AG04450 (cell line): ENCODE measurements at regions not wholly inside any gene's neighbourhood (a gene's known extent, or its start where the extent isn't known, plus 50 kb on each side); places are given as distances from the start of the nearest gene placed in this dataset.

Experiments used
- CTCF ChIA-PET: fragments of 300-600, 350-600 bp; formaldehyde crosslinking; extraction: SDS; loops from one replicate; lab custom pipeline; 2022; ENCODE audit warnings: antibody characterized with exemption, inconsistent platforms; lab: Charles Lee
- POLR2A ChIA-PET: fragments of 350-600 bp; formaldehyde crosslinking; extraction: SDS; loops from one replicate; lab custom pipeline; 2021; ENCODE audit warnings: antibody characterized with exemption, inconsistent platforms; lab: Yijun Ruan, JAX
- DNase-seq: peaks from one replicate; pipeline ENCODE4 v3.0.0-alpha.2; 2011; ENCODE audit warnings: low read depth, low spot score
- H3K27ac ChIP-seq: one replicate; pipeline ENCODE4 v1.5.1; 2012; ENCODE audit warnings: low read depth, low read length, control low read depth
- H3K27me3 ChIP-seq: one replicate; pipeline ENCODE4 v1.6.0; 2012; ENCODE audit warnings: low read length; ENCODE audit not compliant: control insufficient read depth, insufficient read depth
- H3K4me3 ChIP-seq: 2 replicates; pipeline ENCODE4 v1.5.1; 2011; ENCODE audit warnings: mild to moderate bottlenecking, low read depth, low read length, control low read depth
- H3K9me3 ChIP-seq: 2 replicates; pipeline ENCODE4 v1.5.1; 2012; ENCODE audit warnings: low read length; ENCODE audit not compliant: control insufficient read depth, insufficient read depth
- TF ChIP-seq, protein P1 (sequence below): IDR thresholded peaks from 2 replicates; pipeline ENCODE4 v1.5.1; 2011; ENCODE audit warnings: low read depth, low read length, control low read depth, inconsistent platforms

DNA sequence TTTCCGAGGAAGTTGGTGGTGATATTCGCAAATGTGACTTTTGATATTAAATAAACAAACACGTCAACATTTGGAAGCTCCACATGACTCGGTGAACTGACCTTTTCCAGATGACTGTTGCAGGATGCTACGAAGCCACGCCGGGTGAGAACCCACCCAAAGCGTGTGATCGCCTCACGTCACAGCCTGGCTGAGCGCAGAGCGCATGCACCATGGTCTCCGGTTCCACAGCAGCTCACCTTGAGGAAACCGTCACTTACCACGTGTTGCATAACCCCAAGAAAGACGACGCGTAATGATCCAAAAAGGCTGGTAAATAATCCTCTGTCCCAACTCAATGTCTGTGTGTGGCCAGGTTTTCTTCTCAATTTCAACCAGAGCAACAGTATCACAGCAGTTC lies 64.5 kb upstream of the CTDP1 start:
- ChIA-PET CTCF (interaction anchor here (0.9 to 1.0 kb wide), 2 partner anchors 233 to 235 kb away, joined by 3 read pairs; no protein-coding TSS in a partner anchor), POLR2A (interaction anchor here (0.6 kb wide), 1 partner anchor 8 kb away, joined by 4 read pairs; no protein-coding TSS in a partner anchor)
- Histone ChIP-seq H3K27me3 (peaks cover 4% of the 10 kb centered on the region), H3K4me3 (no peak overlapping the region), H3K27ac (no peak overlapping the region), H3K9me3 (peaks cover 8% of the 10 kb centered on the region; the same call in 1 of the 2 replicates)
- TF ChIP-seq, protein P1, sequence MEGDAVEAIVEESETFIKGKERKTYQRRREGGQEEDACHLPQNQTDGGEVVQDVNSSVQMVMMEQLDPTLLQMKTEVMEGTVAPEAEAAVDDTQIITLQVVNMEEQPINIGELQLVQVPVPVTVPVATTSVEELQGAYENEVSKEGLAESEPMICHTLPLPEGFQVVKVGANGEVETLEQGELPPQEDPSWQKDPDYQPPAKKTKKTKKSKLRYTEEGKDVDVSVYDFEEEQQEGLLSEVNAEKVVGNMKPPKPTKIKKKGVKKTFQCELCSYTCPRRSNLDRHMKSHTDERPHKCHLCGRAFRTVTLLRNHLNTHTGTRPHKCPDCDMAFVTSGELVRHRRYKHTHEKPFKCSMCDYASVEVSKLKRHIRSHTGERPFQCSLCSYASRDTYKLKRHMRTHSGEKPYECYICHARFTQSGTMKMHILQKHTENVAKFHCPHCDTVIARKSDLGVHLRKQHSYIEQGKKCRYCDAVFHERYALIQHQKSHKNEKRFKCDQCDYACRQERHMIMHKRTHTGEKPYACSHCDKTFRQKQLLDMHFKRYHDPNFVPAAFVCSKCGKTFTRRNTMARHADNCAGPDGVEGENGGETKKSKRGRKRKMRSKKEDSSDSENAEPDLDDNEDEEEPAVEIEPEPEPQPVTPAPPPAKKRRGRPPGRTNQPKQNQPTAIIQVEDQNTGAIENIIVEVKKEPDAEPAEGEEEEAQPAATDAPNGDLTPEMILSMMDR = no peak
- no peak for DNase-seq

DNA sequence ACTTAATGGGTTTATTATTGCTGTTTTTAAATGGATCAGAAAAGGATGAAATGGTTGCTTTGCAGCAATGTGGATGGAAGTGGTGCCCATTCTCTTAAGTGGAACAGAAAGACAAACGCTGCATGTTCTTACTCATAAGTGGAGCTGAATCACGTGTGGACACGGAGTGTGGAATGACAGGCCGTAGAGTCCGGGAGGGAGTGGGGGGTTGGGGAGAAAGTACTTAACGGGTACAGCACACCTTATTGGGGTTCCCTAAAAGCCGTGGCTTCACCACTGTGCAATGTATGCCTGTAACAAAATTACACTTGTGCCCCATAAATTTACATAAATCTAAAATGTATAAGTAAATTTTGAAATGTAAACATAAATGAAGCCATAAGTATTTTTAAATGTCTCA lies 64.0 kb upstream of the CTDP1 start:
- DNase-seq = no peak
- Histone ChIP-seq H3K9me3 (peaks cover 8% of the 10 kb centered on the region; the same call in 1 of the 2 replicates), H3K27me3 (peaks cover 4% of the 10 kb centered on the region), H3K4me3 (no peak overlapping the region), H3K27ac (no peak overlapping the region)
- ChIA-PET CTCF (no interaction called here), POLR2A (no interaction called here)
- TF ChIP-seq, protein P1 = no peak

DNA sequence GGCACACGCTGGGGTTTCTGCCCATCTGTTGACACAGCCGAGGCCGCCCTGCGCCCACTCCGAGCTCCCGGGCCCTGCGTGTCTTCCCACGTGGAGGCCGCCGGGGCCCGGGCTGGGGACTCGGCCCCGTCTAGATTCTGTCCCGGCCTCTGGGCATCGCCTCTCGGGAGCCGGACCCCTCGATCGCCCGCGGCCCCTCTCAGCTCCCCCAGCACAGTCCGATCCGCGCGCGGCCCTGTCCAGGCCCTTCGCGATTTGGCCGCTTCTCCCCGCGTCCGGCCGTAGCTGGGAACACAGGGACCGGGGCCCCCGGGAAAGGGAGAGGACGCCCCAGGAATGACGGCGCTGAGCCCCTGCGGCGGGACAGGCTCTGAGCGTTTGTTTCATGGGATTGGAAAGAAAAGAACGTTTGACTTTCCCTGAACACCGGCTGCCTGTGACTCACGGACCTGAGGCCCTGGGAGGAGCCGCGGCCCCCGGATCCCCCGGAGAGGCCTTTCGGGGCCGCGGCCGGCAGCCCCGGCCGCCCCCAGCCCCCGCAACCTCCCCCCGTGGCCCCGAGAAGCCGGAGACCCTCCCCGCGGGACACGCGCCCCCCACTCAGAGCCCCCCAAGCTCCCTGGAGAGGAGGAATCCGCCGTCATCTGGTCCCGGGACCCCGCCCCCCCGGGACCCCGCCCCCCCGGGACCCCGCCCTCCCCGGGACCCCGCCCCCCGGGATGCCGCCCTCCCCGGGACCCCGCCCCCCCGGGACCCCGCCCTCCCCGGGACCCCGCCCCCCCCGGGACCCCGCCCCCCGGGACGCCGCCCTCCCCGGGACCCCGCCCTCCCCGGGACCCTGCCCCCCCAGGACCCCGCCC lies 62.7 kb upstream of the CTDP1 start:
- DNase-seq = no peak

DNA sequence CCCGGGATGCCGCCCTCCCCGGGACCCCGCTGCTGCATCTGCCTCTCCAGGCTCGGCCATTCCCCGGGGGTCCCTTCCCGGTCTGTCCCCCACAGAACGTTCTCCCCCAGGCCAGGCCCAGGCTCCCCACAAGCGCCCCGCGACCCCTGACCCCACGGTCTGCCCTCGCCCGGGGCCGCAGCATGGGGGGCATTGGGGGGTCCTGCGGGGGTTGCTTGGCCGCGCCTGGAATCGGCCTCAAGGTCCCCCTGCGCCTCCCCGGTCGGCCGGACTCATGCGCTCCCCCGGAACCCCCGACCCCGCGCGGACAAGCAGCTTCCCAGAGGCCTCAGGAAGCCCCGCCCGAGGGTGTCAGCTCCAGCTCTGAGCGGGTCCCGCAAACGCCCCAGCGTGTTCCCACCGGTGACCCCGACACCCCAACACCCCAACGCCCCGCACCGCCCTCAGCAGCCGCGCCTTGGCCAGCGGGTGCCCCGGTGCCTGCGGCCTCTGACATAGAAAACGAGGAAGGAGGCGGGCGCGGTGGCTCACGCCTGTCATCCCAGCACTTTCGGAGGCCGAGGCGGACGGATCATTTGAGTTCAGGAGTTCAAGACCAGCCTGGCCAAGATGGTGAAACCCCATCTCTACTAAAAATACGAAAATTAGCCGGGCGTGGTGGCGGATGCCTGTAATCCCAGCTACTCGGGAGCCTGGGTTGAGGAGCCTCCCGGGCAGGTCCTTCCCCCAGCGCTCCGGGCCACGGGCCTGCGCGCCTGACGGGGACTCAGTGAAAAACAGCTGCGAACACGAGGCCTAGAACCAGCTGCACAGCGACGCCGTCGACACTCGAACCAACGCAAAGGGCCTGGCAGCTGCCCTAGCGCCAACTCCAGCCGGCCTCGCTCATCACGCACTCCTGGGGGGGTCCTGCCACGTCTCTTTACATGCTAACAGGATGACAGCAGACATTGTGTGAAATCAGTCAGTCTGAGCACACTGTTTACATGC lies 61.8 kb upstream of the CTDP1 start:
- TF ChIP-seq, protein P1 = no peak
- ChIA-PET CTCF (no interaction called here), POLR2A (no interaction called here)
- H3K4me3 ChIP-seq = no peak overlapping the region
- H3K27me3 ChIP-seq = peaks cover 4% of the 10 kb centered on the region
- H3K9me3 ChIP-seq = peaks cover 8% of the 10 kb centered on the region; the same call in 1 of the 2 replicates
- H3K27ac ChIP-seq = no peak overlapping the region
- DNase-seq = no peak

More for the DNA sequence above, 62.7 kb upstream of the CTDP1 start:
- Histone ChIP-seq H3K27me3 (peaks cover 4% of the 10 kb centered on the region), H3K9me3 (peaks cover 8% of the 10 kb centered on the region; the same call in 1 of the 2 replicates), H3K27ac (no peak overlapping the region), H3K4me3 (peak overlapping the region; percentile 48)
- TF ChIP-seq, protein P1 = no peak
- ChIA-PET POLR2A (interaction anchor here (0.7 kb wide), 1 partner anchor 456 kb away, joined by 4 read pairs; no protein-coding TSS in a partner anchor), CTCF (interaction anchor here (0.6 to 0.8 kb wide), 3 partner anchors 27 to 244 kb away, joined by 3 to 6 read pairs (median 3); no protein-coding TSS in a partner anchor)
